ENCODE measurements at regions not wholly inside any gene's neighbourhood (a gene's known extent, or its start where the extent isn't known, plus 50 kb on each side); places are given as distances from the start of the nearest gene placed in this dataset.

DNA sequence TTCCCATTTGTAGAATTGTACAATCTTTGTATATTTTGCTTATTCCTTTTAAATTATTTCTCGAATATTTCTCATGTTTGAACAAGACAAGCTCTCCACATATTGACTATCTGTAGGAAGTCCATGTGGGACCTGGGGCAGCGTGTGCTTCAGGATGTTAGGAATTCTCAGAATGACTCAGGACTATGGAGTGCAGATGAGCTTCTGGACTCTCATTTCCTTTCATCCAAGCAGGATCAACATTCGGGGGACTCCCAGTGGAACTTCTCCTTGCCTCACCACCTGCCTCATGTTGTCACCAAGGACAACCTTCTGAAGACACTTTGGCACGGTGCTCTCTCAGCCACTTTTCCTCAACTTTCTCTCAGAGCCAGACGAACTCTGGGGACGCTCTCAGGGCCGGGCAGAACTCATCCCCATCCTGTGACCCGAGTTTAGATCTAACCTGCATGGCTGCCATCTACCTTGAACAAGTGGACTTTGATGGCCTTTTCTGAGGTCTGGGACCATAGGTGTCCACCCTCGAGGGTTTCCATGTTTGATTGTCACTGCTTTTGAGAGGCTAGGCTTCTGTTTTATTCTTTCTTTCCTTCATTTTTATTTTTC is 441.7 kb downstream of the IRS2 start:
- TF ChIP-seq EZH2 (IDR thresholded peaks at IDR 0.05) (no peak), FOXP2 (optimal IDR thresholded peaks at IDR 0.05; ENCODE audit: control extremely low read depth, extremely low read length, insufficient read depth) (no peak), POLR2AphosphoS5 (IDR thresholded peaks at IDR 0.05; ENCODE audit: borderline replicate concordance, low read depth, low read length) (no peak)
- Histone ChIP-seq H3K9me3 (ENCODE audit: low read depth, low read length) (no peaks in the 10 kb centered on the region), H3K36me3 (ENCODE audit: insufficient read depth, low read length) (no peaks in the 10 kb centered on the region), H3K4me3 (no peak overlapping the region), H3K27ac (no peak overlapping the region), H3K9ac (ENCODE audit: insufficient read length) (no peak overlapping the region)
- DNase-seq (ENCODE audit: low read depth, low spot score) = no peak

GRCh38 chr13:109336730-109337129 is 449.7 kb downstream of the IRS2 start:
- Histone ChIP-seq H3K9me3 (ENCODE audit: low read depth, low read length) (no peaks in the 10 kb centered on the region), H3K9ac (ENCODE audit: insufficient read length) (no peak overlapping the region), H3K36me3 (ENCODE audit: insufficient read depth, low read length) (no peaks in the 10 kb centered on the region), H3K4me3 (no peak overlapping the region), H3K27ac (no peak overlapping the region)
- TF ChIP-seq EZH2 (IDR thresholded peaks at IDR 0.05) (no peak), FOXP2 (optimal IDR thresholded peaks at IDR 0.05; ENCODE audit: control extremely low read depth, extremely low read length, insufficient read depth) (no peak), POLR2AphosphoS5 (IDR thresholded peaks at IDR 0.05; ENCODE audit: borderline replicate concordance, low read depth, low read length) (no peak)
- DNase-seq (ENCODE audit: low read depth, low spot score) = no peak

DNA sequence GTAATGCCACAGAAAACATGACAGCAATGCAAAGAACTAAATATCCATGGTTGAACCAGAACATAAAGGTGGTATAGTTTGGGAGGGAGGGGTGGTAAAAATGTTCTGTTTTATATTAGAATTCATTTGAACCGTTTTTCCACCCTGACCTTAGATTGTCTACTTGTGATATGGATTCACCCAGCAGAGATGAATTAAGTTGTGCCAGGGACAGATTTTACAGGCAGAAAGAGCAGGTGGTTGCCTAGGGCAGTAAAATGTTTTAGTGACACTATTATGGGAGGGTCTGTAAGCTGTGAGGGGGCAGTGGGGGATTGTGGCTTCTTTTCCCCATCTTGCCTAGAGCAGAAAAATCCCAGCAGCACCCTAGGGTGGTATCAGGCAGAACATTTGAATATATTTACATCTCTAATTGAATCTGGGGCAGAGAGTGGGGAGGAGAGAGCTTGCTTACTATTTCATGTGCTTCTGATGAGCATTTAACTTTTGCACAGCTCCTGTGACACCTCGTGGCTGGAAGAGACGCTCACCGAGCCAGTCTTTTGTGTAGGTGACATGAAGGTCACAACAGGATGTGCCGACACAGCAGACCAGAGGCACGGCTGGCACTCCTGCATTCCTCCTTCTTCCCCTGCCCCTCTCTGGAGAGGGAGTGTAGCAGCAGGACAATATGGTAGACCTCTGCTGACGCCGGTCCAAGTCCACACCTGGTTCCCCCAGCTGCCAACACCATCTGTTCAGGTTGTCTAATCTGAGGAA is 452.3 kb downstream of the IRS2 start:
- Histone ChIP-seq H3K4me3 (no peak overlapping the region), H3K27ac (no peak overlapping the region), H3K9ac (ENCODE audit: insufficient read length) (no peak overlapping the region), H3K9me3 (ENCODE audit: low read depth, low read length) (no peaks in the 10 kb centered on the region), H3K36me3 (ENCODE audit: insufficient read depth, low read length) (no peaks in the 10 kb centered on the region)
- TF ChIP-seq EZH2 (IDR thresholded peaks at IDR 0.05) (no peak), FOXP2 (optimal IDR thresholded peaks at IDR 0.05; ENCODE audit: control extremely low read depth, extremely low read length, insufficient read depth) (no peak), POLR2AphosphoS5 (IDR thresholded peaks at IDR 0.05; ENCODE audit: borderline replicate concordance, low read depth, low read length) (no peak)
- no peak for DNase-seq (ENCODE audit: low read depth, low spot score)

DNA sequence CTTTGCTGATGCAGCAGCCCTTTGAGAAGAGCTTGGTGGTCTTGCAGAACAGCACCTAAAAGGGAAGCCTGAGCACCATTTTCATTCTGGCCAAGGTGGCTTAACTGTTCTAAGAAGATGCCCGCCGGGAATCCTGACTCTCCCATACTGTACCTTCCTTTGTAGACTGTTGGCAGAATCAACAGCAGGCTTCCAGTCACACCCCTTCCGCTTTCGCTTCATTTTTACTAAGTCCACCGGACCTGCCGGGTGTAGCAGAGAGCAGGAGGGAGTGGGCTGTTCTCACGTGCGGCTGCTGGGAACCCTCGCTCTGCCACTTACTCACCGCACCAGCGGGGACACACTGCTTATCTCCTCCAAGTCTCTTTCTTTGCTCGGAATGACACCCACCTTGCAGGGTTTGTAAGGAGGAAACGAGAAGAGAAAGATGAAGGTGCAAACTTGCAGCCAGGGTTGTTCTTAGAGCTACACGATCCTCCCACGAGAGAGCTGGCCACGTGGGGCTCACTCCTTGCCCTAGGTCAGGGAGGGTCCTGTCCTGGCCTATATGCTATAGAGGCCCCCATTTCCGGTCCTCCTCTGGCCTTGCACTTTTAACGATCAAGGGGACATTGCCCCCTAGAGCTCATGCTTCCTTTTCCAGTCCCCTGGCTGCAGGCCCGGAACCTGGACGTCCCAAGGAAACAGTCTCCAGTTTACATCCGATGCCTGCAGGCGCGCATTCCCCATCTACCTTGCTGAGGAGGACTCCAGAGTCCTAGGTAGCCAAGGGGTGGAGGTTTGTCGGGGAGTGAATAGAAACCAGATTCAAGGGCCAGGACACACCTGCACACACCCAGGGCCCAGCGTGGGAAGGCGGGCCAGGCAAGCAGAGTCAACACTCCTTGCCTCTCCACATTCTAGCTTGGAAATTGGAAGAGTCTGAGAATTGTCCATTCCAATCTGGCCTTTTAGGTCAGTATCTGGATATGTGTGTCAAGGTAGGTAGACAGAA is 453.6 kb downstream of the IRS2 start:
- Histone ChIP-seq H3K9me3 (ENCODE audit: low read depth, low read length) (no peaks in the 10 kb centered on the region), H3K27ac (no peak overlapping the region), H3K36me3 (ENCODE audit: insufficient read depth, low read length) (no peaks in the 10 kb centered on the region), H3K4me3 (no peak overlapping the region), H3K9ac (ENCODE audit: insufficient read length) (no peak overlapping the region)
- DNase-seq (ENCODE audit: low read depth, low spot score) = no peak
- TF ChIP-seq POLR2AphosphoS5 (IDR thresholded peaks at IDR 0.05; ENCODE audit: borderline replicate concordance, low read depth, low read length) = no peak
- TF ChIP-seq FOXP2 (optimal IDR thresholded peaks at IDR 0.05; ENCODE audit: control extremely low read depth, extremely low read length, insufficient read depth) = no peak
- TF ChIP-seq EZH2 (IDR thresholded peaks at IDR 0.05) = no peak

GRCh38 chr13:109331898-109332297 is 454.5 kb downstream of the IRS2 start:
- H3K9me3 ChIP-seq (ENCODE audit: low read depth, low read length) = no peaks in the 10 kb centered on the region
- no peak overlapping the region for H3K9ac ChIP-seq (ENCODE audit: insufficient read length)
- H3K27ac ChIP-seq = no peak overlapping the region
- no peaks in the 10 kb centered on the region for H3K36me3 ChIP-seq (ENCODE audit: insufficient read depth, low read length)
- DNase-seq (ENCODE audit: low read depth, low spot score) = no peak
- no peak overlapping the region for H3K4me3 ChIP-seq
- TF ChIP-seq FOXP2 (optimal IDR thresholded peaks at IDR 0.05; ENCODE audit: control extremely low read depth, extremely low read length, insufficient read depth) (no peak), EZH2 (IDR thresholded peaks at IDR 0.05) (no peak), POLR2AphosphoS5 (IDR thresholded peaks at IDR 0.05; ENCODE audit: borderline replicate concordance, low read depth, low read length) (no peak)

DNA sequence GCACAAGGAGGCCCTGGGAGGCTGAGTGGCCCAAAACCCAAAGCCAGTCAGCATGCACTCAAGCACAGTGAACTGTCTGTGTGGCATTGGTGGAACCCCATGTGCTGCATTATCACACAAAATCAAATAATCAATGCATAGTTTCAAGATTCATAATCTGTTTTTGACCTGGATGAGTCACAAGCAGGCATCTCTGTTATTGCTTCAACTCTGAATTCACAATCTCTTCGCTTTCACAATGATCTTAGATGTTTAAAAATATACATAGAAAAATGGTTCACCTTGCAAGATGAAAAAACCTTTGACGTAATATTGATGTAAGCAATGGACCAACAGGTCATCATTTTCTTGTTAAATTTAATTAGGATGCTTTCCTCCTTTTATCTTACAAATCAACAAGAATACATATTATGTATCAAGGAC is 455.4 kb downstream of the IRS2 start:
- H3K9me3 ChIP-seq (ENCODE audit: low read depth, low read length) = no peaks in the 10 kb centered on the region
- H3K9ac ChIP-seq (ENCODE audit: insufficient read length) = no peak overlapping the region
- no peaks in the 10 kb centered on the region for H3K36me3 ChIP-seq (ENCODE audit: insufficient read depth, low read length)
- no peak for DNase-seq (ENCODE audit: low read depth, low spot score)
- no peak overlapping the region for H3K4me3 ChIP-seq
- no peak overlapping the region for H3K27ac ChIP-seq
- TF ChIP-seq FOXP2 (optimal IDR thresholded peaks at IDR 0.05; ENCODE audit: control extremely low read depth, extremely low read length, insufficient read depth) = no peak
- no peak for TF ChIP-seq EZH2 (IDR thresholded peaks at IDR 0.05)
- TF ChIP-seq POLR2AphosphoS5 (IDR thresholded peaks at IDR 0.05; ENCODE audit: borderline replicate concordance, low read depth, low read length) = no peak

DNA sequence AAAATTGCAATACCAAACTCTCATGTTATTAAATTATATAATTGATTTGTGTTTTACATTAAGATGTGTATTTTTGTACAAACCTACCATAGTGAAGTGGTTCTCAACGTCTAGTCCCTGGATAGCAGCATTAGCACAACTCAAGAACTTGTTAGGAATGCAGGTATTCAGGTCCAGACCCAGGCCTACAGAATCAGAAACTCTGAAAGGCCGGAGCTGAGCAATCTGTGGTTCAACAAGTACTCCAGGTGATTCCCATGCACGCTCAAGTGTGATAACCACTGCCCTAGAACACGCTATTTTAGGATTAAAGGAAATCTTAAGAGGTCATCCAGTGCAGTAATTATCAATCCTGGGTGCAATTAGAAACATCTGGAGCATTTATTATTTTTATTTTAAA is 456.3 kb downstream of the IRS2 start:
- Histone ChIP-seq H3K9ac (ENCODE audit: insufficient read length) (no peak overlapping the region), H3K27ac (no peak overlapping the region), H3K4me3 (no peak overlapping the region), H3K36me3 (ENCODE audit: insufficient read depth, low read length) (no peaks in the 10 kb centered on the region), H3K9me3 (ENCODE audit: low read depth, low read length) (no peaks in the 10 kb centered on the region)
- TF ChIP-seq FOXP2 (optimal IDR thresholded peaks at IDR 0.05; ENCODE audit: control extremely low read depth, extremely low read length, insufficient read depth) (no peak), EZH2 (IDR thresholded peaks at IDR 0.05) (no peak), POLR2AphosphoS5 (IDR thresholded peaks at IDR 0.05; ENCODE audit: borderline replicate concordance, low read depth, low read length) (no peak)
- DNase-seq (ENCODE audit: low read depth, low spot score) = no peak

DNA sequence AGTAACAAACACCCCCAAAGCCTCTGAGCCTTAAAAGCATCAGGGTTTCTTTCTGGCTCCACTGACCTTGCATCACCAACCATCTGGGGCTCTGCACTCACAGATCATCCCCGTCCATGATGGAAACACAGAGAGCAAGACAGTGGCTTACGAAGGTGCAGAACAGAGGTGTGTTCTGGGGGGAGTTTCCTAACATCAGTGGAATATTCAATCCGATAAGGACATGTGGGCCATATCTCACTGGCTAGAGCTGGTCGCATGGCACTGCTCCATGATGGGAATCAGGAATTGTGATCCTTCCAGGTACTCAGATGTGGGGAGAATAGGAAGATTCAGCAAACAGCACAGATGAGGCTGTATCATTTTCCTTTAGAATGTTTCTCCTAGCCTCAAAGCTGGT is 457.2 kb downstream of the IRS2 start:
- H3K36me3 ChIP-seq (ENCODE audit: insufficient read depth, low read length) = no peaks in the 10 kb centered on the region
- TF ChIP-seq FOXP2 (optimal IDR thresholded peaks at IDR 0.05; ENCODE audit: control extremely low read depth, extremely low read length, insufficient read depth) (no peak), EZH2 (IDR thresholded peaks at IDR 0.05) (no peak), POLR2AphosphoS5 (IDR thresholded peaks at IDR 0.05; ENCODE audit: borderline replicate concordance, low read depth, low read length) (no peak)
- no peak overlapping the region for H3K9ac ChIP-seq (ENCODE audit: insufficient read length)
- no peaks in the 10 kb centered on the region for H3K9me3 ChIP-seq (ENCODE audit: low read depth, low read length)
- H3K4me3 ChIP-seq = no peak overlapping the region
- DNase-seq (ENCODE audit: low read depth, low spot score) = no peak
- no peak overlapping the region for H3K27ac ChIP-seq

Data from SK-N-MC (cell line).